ENCODE measurements at regions not wholly inside any gene's neighbourhood (a gene's known extent, or its start where the extent isn't known, plus 50 kb on each side); places are given as distances from the start of the nearest gene placed in this dataset.
A peak's percentile ranks its signal among the peaks of the same experiment; 100 is the strongest.

DNA sequence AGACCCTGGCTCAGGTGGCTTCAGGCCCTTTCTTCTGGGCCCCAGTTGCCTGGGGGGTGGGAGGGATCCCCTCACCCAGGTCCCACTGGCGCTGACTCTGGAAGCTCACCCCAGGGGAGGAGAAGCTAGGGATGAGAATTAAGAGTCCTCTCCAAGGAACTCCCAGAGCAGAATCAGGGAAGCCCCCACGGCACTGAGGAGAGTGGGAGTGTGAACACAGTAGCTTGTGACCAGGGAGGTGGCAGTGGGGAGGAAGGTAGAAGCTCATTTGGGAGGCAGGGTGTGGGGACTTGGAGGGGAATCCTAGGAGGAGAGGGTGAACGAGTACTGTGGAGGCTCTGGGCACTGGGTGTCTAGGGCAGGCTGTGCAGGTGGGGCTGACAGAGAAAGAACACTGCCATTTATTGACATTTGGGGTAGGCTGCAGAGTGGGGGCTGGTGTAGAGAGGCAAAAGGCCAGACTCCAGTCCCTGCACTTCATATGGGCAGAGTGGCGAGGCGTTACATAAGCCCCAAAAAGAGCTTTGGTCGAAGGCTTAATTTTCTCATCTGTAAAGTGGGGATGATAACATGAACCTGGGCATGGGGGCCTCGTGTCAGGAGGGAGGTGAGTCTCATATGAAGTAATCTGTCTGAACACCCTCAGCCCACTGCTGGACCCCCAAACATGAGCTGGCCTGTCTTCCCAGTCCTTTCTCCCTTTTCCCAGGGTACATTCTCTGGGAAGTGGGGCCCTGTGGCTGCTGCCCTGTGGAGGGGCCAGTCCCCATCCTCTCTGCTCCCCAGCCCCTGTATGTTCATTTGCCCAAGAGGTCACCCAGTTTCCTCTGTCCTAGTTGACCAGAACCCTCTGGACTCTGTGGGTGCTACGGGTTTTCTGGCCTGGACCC lies 80.5 kb downstream of the VEGFA start (continued):
- no peak for TF ChIP-seq ZNF556 (CRISPR knock-in tag; IDR thresholded peaks at IDR 0.05; ENCODE audit: borderline replicate concordance)
- TF ChIP-seq, protein P1, sequence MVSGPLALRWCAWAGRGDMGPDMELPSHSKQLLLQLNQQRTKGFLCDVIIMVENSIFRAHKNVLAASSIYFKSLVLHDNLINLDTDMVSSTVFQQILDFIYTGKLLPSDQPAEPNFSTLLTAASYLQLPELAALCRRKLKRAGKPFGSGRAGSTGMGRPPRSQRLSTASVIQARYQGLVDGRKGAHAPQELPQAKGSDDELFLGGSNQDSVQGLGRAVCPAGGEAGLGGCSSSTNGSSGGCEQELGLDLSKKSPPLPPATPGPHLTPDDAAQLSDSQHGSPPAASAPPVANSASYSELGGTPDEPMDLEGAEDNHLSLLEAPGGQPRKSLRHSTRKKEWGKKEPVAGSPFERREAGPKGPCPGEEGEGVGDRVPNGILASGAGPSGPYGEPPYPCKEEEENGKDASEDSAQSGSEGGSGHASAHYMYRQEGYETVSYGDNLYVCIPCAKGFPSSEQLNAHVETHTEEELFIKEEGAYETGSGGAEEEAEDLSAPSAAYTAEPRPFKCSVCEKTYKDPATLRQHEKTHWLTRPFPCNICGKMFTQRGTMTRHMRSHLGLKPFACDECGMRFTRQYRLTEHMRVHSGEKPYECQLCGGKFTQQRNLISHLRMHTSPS (CRISPR knock-in tag; IDR thresholded peaks at IDR 0.05; ENCODE audit: low read depth), result no peak
- TF ChIP-seq PITX1 (CRISPR knock-in tag; IDR thresholded peaks at IDR 0.05), result 0 out of 2 replicates have a peak, but pooled peaks have one; percentile 44
- no peak for TF ChIP-seq MATR3 (CRISPR knock-in tag; IDR thresholded peaks at IDR 0.05)
- TF ChIP-seq ARNT2 (CRISPR knock-in tag; IDR thresholded peaks at IDR 0.05; ENCODE audit: low read depth), result no peak
- no peak for TF ChIP-seq MEIS2 (CRISPR knock-in tag; IDR thresholded peaks at IDR 0.05)
- TF ChIP-seq ZSCAN21 (CRISPR knock-in tag; IDR thresholded peaks at IDR 0.05; ENCODE audit: borderline replicate concordance), result no peak
- no peak for TF ChIP-seq ZNF558 (CRISPR knock-in tag; IDR thresholded peaks at IDR 0.05; ENCODE audit: borderline replicate concordance)
- TF ChIP-seq RNF2 (conservative IDR thresholded peaks at IDR 0.05; ENCODE audit: low read depth), result no peak
- 0 out of 2 replicates have a peak, but pooled peaks have one; percentile 42 for TF ChIP-seq ZNF710 (CRISPR knock-in tag; IDR thresholded peaks at IDR 0.05; ENCODE audit: borderline replicate concordance)
- no peak for TF ChIP-seq ZNF44 (CRISPR knock-in tag; IDR thresholded peaks at IDR 0.05)
- no peak for TF ChIP-seq ZFYVE20 (CRISPR knock-in tag; IDR thresholded peaks at IDR 0.05; ENCODE audit: borderline replicate concordance, low read depth)
- TF ChIP-seq ZNF143 (CRISPR knock-in tag; IDR thresholded peaks at IDR 0.05), result no peak
- TF ChIP-seq, protein P2, sequence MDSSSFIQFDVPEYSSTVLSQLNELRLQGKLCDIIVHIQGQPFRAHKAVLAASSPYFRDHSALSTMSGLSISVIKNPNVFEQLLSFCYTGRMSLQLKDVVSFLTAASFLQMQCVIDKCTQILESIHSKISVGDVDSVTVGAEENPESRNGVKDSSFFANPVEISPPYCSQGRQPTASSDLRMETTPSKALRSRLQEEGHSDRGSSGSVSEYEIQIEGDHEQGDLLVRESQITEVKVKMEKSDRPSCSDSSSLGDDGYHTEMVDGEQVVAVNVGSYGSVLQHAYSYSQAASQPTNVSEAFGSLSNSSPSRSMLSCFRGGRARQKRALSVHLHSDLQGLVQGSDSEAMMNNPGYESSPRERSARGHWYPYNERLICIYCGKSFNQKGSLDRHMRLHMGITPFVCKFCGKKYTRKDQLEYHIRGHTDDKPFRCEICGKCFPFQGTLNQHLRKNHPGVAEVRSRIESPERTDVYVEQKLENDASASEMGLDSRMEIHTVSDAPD (CRISPR knock-in tag; IDR thresholded peaks at IDR 0.05), result no peak
- peak; percentile 95 for TF ChIP-seq ZNF629 (CRISPR knock-in tag; conservative IDR thresholded peaks at IDR 0.05)
- TF ChIP-seq SNAI1 (CRISPR knock-in tag; IDR thresholded peaks at IDR 0.05; ENCODE audit: borderline replicate concordance), result no peak
- TF ChIP-seq EP300 (IDR thresholded peaks at IDR 0.05; ENCODE audit: low read depth in 2 of 2, low read length in 2 of 2), result no peak
- 0 out of 2 replicates have a peak, but pooled peaks have one; percentile 11 for TF ChIP-seq EP300 (CRISPR knock-in tag; IDR thresholded peaks at IDR 0.05; ENCODE audit: borderline replicate concordance)
- no peak for TF ChIP-seq ZNF761 (CRISPR knock-in tag; conservative IDR thresholded peaks at IDR 0.05)
- no peak for TF ChIP-seq EED (CRISPR knock-in tag; IDR thresholded peaks at IDR 0.05)
- no peak for TF ChIP-seq POGK (CRISPR knock-in tag; conservative IDR thresholded peaks at IDR 0.05)
- TF ChIP-seq JARID2 (CRISPR knock-in tag; IDR thresholded peaks at IDR 0.05; ENCODE audit: insufficient replicate concordance), result no peak
- TF ChIP-seq ZNF10 (CRISPR knock-in tag; IDR thresholded peaks at IDR 0.05; ENCODE audit: borderline replicate concordance, low read depth), result no peak
